Gastrocnemius medialis (tissue), 4 donors: ENCODE measurements at regions not wholly inside any gene's neighbourhood (a gene's known extent, or its start where the extent isn't known, plus 50 kb on each side); places are given as distances from the start of the nearest gene placed in this dataset.

Experiments
- POLR2A ChIP-seq, 2 donors: fragments of 450-650 bp; IDR thresholded peaks; one replicate each; pipeline ENCODE4 v1.6.1; 2017; ENCODE audit warnings: antibody characterized with exemption in 2 of 2, mild to moderate bottlenecking in 2 of 2, moderate library complexity in 2 of 2
- TF ChIP-seq, protein P1 (sequence below), 5 experiments: fragments of 450-650 bp in 3 of 5; fragments of 200-600 bp in 2 of 5; sonication (generic) in 2 of 5; IDR thresholded peaks in 4 of 5; conservative IDR thresholded peaks in 1 of 5; 1 replicate in 4 of 5; 2 replicates in 1 of 5; pipeline ENCODE4 v1.5.1; 2016 to 2019; ENCODE audit warnings: antibody characterized with exemption in 5 of 5, mild to moderate bottlenecking in 3 of 5, moderate library complexity in 3 of 5

DNA sequence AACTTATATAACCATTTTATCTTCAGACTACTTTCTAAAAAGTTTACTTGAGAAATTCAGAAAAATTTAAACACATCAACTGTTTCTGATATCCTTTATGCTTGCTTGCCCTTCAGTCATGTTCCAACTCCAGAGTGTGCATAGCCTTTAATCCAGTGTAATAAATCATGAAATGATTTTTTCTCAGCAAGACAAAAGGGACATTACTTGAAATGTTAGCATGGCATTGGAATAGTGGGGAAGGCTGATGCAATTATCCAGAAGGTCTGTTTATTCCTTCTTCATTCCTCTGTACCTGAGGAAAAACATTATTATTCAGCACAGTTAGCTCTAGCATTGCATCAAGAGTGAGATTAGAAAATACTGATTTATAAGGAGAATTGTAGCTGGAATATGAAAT is 209.9 kb downstream of the SLC7A11 start:
- no peak for TF ChIP-seq POLR2A (IDR thresholded peaks at IDR 0.05)
- TF ChIP-seq, protein P1, sequence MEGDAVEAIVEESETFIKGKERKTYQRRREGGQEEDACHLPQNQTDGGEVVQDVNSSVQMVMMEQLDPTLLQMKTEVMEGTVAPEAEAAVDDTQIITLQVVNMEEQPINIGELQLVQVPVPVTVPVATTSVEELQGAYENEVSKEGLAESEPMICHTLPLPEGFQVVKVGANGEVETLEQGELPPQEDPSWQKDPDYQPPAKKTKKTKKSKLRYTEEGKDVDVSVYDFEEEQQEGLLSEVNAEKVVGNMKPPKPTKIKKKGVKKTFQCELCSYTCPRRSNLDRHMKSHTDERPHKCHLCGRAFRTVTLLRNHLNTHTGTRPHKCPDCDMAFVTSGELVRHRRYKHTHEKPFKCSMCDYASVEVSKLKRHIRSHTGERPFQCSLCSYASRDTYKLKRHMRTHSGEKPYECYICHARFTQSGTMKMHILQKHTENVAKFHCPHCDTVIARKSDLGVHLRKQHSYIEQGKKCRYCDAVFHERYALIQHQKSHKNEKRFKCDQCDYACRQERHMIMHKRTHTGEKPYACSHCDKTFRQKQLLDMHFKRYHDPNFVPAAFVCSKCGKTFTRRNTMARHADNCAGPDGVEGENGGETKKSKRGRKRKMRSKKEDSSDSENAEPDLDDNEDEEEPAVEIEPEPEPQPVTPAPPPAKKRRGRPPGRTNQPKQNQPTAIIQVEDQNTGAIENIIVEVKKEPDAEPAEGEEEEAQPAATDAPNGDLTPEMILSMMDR (IDR thresholded peaks at IDR 0.05 in 4 of 5, conservative IDR thresholded peaks at IDR 0.05 in 1 of 5), result no peak
